ENCODE measurements at regions not wholly inside any gene's neighbourhood (a gene's known extent, or its start where the extent isn't known, plus 50 kb on each side); places are given as distances from the start of the nearest gene placed in this dataset.

GRCh38 chrX:42128020-42128419, 204.7 kb upstream of the CASK start:
- TF ChIP-seq CTCF (IDR thresholded peaks at IDR 0.05; ENCODE audit: low read depth, low read length, missing input control) (no peak), TAF1 (conservative IDR thresholded peaks at IDR 0.05) (no peak), RAD21 (IDR thresholded peaks at IDR 0.05) (no peak), REST (IDR thresholded peaks at IDR 0.05) (no peak), GABPA (IDR thresholded peaks at IDR 0.05 in 1 of 2, conservative IDR thresholded peaks at IDR 0.05 in 1 of 2) (no peak), JUND (IDR thresholded peaks at IDR 0.05) (no peak)
- TF ChIP-seq, protein P1, sequence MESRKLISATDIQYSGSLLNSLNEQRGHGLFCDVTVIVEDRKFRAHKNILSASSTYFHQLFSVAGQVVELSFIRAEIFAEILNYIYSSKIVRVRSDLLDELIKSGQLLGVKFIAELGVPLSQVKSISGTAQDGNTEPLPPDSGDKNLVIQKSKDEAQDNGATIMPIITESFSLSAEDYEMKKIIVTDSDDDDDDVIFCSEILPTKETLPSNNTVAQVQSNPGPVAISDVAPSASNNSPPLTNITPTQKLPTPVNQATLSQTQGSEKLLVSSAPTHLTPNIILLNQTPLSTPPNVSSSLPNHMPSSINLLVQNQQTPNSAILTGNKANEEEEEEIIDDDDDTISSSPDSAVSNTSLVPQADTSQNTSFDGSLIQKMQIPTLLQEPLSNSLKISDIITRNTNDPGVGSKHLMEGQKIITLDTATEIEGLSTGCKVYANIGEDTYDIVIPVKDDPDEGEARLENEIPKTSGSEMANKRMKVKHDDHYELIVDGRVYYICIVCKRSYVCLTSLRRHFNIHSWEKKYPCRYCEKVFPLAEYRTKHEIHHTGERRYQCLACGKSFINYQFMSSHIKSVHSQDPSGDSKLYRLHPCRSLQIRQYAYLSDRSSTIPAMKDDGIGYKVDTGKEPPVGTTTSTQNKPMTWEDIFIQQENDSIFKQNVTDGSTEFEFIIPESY (IDR thresholded peaks at IDR 0.05) = no peak
